SK-N-SH treated with all-trans-retinoic acid at 6 μM for 48 hours (cell line): ENCODE measurements at regions not wholly inside any gene's neighbourhood (a gene's known extent, or its start where the extent isn't known, plus 50 kb on each side); places are given as distances from the start of the nearest gene placed in this dataset.

Source experiments
- ATAC-seq: fragments of 200-7000 bp; cut with Tn5 transposase; 3 replicates; pipeline ENCODE4 v1.9.1; 2020; ENCODE audit warnings: mild to moderate bottlenecking, moderate library complexity
- ARNTL ChIP-seq: fragments of 450-650 bp; formaldehyde crosslinking; IDR thresholded peaks from 2 replicates; pipeline ENCODE4 v1.5.0; 2020; ENCODE audit warnings: low read depth, mild to moderate bottlenecking, moderate library complexity, borderline replicate concordance
- BACH2 ChIP-seq: fragments of 250-450 bp; sonication (Bioruptor Pico); IDR thresholded peaks from 2 replicates; pipeline ENCODE4 v1.9.0; 2021; ENCODE audit warnings: mild to moderate bottlenecking, borderline replicate concordance
- CSDC2 ChIP-seq: fragments of 250-450 bp; sonication (Bioruptor Pico); IDR thresholded peaks from 2 replicates; pipeline ENCODE4 v1.5.0; 2020; ENCODE audit warnings: mild to moderate bottlenecking, moderate library complexity
- ESRRG ChIP-seq: fragments of 250-450 bp; sonication (Bioruptor Pico); IDR thresholded peaks from 2 replicates; pipeline ENCODE4 v1.6.1; 2021; ENCODE audit warnings: mild to moderate bottlenecking
- GLIS3 ChIP-seq: fragments of 250-450 bp; sonication (Bioruptor Pico); IDR thresholded peaks from 2 replicates; pipeline ENCODE4 v1.5.0; 2020; ENCODE audit warnings: mild to moderate bottlenecking, moderate library complexity
- ISL1 ChIP-seq: fragments of 250-450 bp; sonication (Bioruptor Pico); IDR thresholded peaks from 2 replicates; pipeline ENCODE4 v2.1.2; 2022; ENCODE audit warnings: mild to moderate bottlenecking, moderate library complexity
- OSR1 ChIP-seq: fragments of 250-450 bp; sonication (Bioruptor Pico); IDR thresholded peaks from 2 replicates; pipeline ENCODE4 v1.8.0; 2022; ENCODE audit warnings: moderate library complexity, mild to moderate bottlenecking, inconsistent platforms
- PPARA ChIP-seq: fragments of 250-450 bp; sonication (Bioruptor Pico); IDR thresholded peaks from 2 replicates; pipeline ENCODE4 v1.5.0; 2020; ENCODE audit warnings: mild to moderate bottlenecking, borderline replicate concordance
- RARB ChIP-seq: fragments of 250-450 bp; sonication (Bioruptor Pico); IDR thresholded peaks from 2 replicates; pipeline ENCODE4 v1.8.0; 2021; ENCODE audit warnings: mild to moderate bottlenecking, moderate library complexity
- SNAI2 ChIP-seq: fragments of 250-450 bp; sonication (Bioruptor Pico); IDR thresholded peaks from 2 replicates; pipeline ENCODE4 v1.5.0; 2020; ENCODE audit warnings: mild to moderate bottlenecking, moderate library complexity
- TCF4 ChIP-seq: fragments of 250-450 bp; sonication (Bioruptor Pico); IDR thresholded peaks from 2 replicates; pipeline ENCODE4 v1.8.0; 2021; ENCODE audit warnings: mild to moderate bottlenecking, moderate library complexity, borderline replicate concordance
- TOX ChIP-seq: fragments of 250-450 bp; sonication (Bioruptor Pico); IDR thresholded peaks from 2 replicates; pipeline ENCODE4 v1.8.0; 2021; ENCODE audit warnings: mild to moderate bottlenecking, moderate library complexity, borderline replicate concordance
- ZFP3 ChIP-seq: fragments of 250-450 bp; sonication (Bioruptor Pico); IDR thresholded peaks from 2 replicates; pipeline ENCODE4 v1.5.0; 2020; ENCODE audit warnings: mild to moderate bottlenecking, moderate library complexity
- ZFP30 ChIP-seq: fragments of 450-650 bp; formaldehyde crosslinking; IDR thresholded peaks from 2 replicates; pipeline ENCODE4 v1.5.0; 2022; ENCODE audit warnings: mild to moderate bottlenecking, moderate library complexity
- ZNF565 ChIP-seq: fragments of 450-650 bp; formaldehyde crosslinking; conservative IDR thresholded peaks from 2 replicates; pipeline ENCODE4 v1.5.0; 2020; ENCODE audit warnings: low read depth, mild to moderate bottlenecking, moderate library complexity
- ZNF70 ChIP-seq: fragments of 450-650 bp; formaldehyde crosslinking; IDR thresholded peaks from 2 replicates; pipeline ENCODE4 v1.5.0; 2020; ENCODE audit warnings: mild to moderate bottlenecking, moderate library complexity
- ZNF8 ChIP-seq: fragments of 450-650 bp; formaldehyde crosslinking; IDR thresholded peaks from 2 replicates; pipeline ENCODE4 v1.5.0; 2020; ENCODE audit warnings: mild to moderate bottlenecking, moderate library complexity
- TF ChIP-seq, protein P1 (sequence below): fragments of 250-450 bp; sonication (Bioruptor Pico); IDR thresholded peaks from 2 replicates; pipeline ENCODE4 v1.8.0; 2021; ENCODE audit warnings: low read depth, mild to moderate bottlenecking, moderate library complexity, borderline replicate concordance
- TF ChIP-seq, protein P2 (sequence below): fragments of 250-450 bp; sonication (Bioruptor Pico); IDR thresholded peaks from 2 replicates; pipeline ENCODE4 v1.8.0; 2020; ENCODE audit warnings: mild to moderate bottlenecking, moderate library complexity, borderline replicate concordance
- TF ChIP-seq, protein P3 (sequence below): fragments of 250-450 bp; sonication (Bioruptor Pico); IDR thresholded peaks from 2 replicates; pipeline ENCODE4 v1.5.0; 2020; ENCODE audit warnings: mild to moderate bottlenecking, moderate library complexity
- TF ChIP-seq, protein P4 (sequence below): fragments of 250-450 bp; sonication (Bioruptor Pico); IDR thresholded peaks from 2 replicates; pipeline ENCODE4 v1.5.1; 2021; ENCODE audit warnings: mild to moderate bottlenecking, moderate library complexity

DNA sequence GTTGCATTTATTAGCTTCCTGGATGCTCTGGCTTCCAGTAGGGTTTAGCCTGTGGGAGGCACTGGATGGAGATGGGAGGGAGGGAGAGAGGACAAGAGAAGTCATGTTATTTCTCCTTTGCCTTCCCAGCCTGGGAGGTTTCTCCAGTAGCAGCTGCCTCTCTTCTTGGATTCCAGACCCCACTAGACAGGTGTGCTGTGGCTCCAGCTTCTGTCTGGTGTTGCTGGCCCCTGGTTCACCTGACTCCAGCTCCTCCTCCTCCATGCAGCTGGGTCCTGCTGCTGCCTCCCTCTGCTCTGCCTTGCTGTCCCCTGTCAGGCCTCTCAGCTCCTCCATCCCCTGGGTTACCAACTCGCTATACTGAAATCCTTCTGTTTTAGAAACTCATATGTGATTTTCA, 188.9 kb upstream of the TNP1 start:
- ATAC-seq = no peak
- no peak for TF ChIP-seq ESRRG
- no peak for TF ChIP-seq SNAI2 (CRISPR knock-in tag)
- no peak for TF ChIP-seq ARNTL (CRISPR knock-in tag)
- no peak for TF ChIP-seq ZFP3
- no peak for TF ChIP-seq ZNF565 (CRISPR knock-in tag)
- TF ChIP-seq TCF4 (CRISPR knock-in tag) = no peak
- no peak for TF ChIP-seq OSR1 (CRISPR knock-in tag)
- no peak for TF ChIP-seq GLIS3 (CRISPR knock-in tag)

DNA sequence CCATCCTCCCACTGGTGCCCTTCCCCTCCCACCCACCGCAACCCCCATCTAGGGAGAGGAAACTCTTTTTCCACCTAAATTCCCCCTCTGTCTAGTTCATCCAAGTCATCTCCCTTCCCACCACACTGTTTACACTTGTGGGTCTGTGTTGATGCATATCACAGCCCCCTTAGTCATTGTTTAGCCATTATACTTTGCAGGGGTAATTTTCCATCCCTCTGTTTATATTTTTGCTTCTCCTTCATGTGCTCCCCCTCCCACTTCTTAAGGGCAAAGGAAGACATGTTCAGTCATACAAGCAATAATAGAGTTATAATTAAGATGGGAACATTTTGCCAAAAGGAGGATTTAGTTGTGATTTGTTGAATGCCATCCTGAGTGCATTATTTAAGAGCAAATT, 187.8 kb upstream of the TNP1 start:
- ATAC-seq = no peak
- no peak for TF ChIP-seq RARB (CRISPR knock-in tag)
- TF ChIP-seq ESRRG = no peak
- TF ChIP-seq ZNF70 (CRISPR knock-in tag) = no peak
- TF ChIP-seq PPARA (CRISPR knock-in tag) = no peak
- no peak for TF ChIP-seq BACH2 (CRISPR knock-in tag)
- no peak for TF ChIP-seq ZFP3
- TF ChIP-seq CSDC2 (CRISPR knock-in tag) = no peak
- TF ChIP-seq, protein P1, sequence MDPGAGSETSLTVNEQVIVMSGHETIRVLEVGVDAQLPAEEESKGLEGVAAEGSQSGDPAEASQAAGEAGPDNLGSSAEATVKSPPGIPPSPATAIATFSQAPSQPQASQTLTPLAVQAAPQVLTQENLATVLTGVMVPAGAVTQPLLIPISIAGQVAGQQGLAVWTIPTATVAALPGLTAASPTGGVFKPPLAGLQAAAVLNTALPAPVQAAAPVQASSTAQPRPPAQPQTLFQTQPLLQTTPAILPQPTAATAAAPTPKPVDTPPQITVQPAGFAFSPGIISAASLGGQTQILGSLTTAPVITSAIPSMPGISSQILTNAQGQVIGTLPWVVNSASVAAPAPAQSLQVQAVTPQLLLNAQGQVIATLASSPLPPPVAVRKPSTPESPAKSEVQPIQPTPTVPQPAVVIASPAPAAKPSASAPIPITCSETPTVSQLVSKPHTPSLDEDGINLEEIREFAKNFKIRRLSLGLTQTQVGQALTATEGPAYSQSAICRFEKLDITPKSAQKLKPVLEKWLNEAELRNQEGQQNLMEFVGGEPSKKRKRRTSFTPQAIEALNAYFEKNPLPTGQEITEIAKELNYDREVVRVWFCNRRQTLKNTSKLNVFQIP (CRISPR knock-in tag) = no peak
- no peak for TF ChIP-seq ZNF8 (CRISPR knock-in tag)
- no peak for TF ChIP-seq ARNTL (CRISPR knock-in tag)
- no peak for TF ChIP-seq ISL1
- TF ChIP-seq TCF4 (CRISPR knock-in tag) = no peak

DNA sequence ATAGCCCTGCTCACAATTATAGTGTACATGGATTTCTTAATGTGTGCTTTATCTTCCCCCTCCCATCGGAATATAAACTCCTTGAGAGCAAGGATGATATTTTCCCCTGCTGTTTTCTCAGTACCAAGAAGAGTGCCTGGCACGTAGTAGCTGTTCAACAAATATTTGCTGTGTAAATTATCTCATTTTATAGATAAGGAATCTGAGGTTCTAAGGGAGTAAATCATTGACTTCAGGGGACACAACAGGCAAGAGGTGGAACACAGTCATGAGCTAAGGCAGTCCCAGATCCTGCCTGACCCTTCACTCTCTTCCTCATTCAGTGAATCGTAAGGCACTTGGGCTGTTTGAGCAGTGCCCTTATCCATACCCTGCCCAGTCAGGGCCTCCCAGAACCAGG, 187.3 kb upstream of the TNP1 start:
- TF ChIP-seq ISL1 = no peak
- TF ChIP-seq, protein P2, sequence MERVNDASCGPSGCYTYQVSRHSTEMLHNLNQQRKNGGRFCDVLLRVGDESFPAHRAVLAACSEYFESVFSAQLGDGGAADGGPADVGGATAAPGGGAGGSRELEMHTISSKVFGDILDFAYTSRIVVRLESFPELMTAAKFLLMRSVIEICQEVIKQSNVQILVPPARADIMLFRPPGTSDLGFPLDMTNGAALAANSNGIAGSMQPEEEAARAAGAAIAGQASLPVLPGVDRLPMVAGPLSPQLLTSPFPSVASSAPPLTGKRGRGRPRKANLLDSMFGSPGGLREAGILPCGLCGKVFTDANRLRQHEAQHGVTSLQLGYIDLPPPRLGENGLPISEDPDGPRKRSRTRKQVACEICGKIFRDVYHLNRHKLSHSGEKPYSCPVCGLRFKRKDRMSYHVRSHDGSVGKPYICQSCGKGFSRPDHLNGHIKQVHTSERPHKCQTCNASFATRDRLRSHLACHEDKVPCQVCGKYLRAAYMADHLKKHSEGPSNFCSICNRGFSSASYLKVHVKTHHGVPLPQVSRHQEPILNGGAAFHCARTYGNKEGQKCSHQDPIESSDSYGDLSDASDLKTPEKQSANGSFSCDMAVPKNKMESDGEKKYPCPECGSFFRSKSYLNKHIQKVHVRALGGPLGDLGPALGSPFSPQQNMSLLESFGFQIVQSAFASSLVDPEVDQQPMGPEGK = no peak
- TF ChIP-seq, protein P3, sequence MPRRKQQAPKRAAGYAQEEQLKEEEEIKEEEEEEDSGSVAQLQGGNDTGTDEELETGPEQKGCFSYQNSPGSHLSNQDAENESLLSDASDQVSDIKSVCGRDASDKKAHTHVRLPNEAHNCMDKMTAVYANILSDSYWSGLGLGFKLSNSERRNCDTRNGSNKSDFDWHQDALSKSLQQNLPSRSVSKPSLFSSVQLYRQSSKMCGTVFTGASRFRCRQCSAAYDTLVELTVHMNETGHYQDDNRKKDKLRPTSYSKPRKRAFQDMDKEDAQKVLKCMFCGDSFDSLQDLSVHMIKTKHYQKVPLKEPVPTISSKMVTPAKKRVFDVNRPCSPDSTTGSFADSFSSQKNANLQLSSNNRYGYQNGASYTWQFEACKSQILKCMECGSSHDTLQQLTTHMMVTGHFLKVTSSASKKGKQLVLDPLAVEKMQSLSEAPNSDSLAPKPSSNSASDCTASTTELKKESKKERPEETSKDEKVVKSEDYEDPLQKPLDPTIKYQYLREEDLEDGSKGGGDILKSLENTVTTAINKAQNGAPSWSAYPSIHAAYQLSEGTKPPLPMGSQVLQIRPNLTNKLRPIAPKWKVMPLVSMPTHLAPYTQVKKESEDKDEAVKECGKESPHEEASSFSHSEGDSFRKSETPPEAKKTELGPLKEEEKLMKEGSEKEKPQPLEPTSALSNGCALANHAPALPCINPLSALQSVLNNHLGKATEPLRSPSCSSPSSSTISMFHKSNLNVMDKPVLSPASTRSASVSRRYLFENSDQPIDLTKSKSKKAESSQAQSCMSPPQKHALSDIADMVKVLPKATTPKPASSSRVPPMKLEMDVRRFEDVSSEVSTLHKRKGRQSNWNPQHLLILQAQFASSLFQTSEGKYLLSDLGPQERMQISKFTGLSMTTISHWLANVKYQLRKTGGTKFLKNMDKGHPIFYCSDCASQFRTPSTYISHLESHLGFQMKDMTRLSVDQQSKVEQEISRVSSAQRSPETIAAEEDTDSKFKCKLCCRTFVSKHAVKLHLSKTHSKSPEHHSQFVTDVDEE (CRISPR knock-in tag) = no peak
- no peak for ATAC-seq

DNA sequence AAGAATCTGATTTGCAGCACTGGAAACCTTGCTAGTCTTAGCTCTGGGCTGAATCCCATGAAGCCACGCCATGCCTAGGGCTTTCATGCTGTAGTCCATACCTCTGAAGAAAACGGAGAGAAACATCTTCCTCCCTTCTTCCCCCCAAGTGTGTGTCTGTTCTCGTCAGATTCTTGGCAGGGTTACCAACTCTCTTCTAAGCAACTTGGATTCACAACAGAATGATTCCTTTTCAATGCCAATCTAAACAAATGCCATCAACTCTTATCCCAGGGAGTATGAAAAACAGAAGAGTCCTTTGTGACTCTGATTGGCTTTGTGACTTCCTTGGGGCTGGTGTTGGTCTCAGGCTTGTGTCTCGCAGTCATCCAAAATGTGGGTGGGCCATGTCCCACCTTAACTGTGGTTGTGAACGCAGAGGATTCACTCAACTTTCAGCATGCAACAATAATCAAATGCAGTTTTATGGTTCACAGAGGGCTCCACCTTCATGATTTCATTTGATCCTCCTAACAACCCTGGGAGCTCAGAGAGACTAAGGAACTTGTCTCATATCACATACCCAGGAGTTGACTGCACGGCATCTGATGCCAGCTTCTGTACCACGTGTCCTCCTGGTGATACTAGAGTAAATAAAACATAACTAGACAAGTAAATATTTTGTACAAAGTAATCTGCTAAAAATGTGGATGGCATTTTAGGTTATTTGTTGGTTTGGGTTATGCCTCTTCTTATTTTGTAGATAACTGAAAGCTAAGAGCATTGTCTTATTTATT, 186.0 kb upstream of the TNP1 start:
- no peak for ATAC-seq
- TF ChIP-seq TOX (CRISPR knock-in tag) = no peak
- no peak for TF ChIP-seq ZNF8 (CRISPR knock-in tag)
- no peak for TF ChIP-seq ZFP30
- TF ChIP-seq, protein P3 (CRISPR knock-in tag) = no peak
- TF ChIP-seq ZNF70 (CRISPR knock-in tag) = no peak
- TF ChIP-seq, protein P4, sequence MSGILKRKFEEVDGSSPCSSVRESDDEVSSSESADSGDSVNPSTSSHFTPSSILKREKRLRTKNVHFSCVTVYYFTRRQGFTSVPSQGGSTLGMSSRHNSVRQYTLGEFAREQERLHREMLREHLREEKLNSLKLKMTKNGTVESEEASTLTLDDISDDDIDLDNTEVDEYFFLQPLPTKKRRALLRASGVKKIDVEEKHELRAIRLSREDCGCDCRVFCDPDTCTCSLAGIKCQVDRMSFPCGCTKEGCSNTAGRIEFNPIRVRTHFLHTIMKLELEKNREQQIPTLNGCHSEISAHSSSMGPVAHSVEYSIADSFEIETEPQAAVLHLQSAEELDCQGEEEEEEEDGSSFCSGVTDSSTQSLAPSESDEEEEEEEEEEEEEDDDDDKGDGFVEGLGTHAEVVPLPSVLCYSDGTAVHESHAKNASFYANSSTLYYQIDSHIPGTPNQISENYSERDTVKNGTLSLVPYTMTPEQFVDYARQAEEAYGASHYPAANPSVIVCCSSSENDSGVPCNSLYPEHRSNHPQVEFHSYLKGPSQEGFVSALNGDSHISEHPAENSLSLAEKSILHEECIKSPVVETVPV (CRISPR knock-in tag) = no peak
- TF ChIP-seq, all 23 proteins: peak for 0
